GM21619 (cell line): ENCODE measurements at regions not wholly inside any gene's neighbourhood (a gene's known extent, or its start where the extent isn't known, plus 50 kb on each side); places are given as distances from the start of the nearest gene placed in this dataset.

Experiments used
- ATAC-seq: cut with Tn5 transposase; IDR thresholded peaks from one replicate; pipeline ENCODE4 v1.9.1; 2021; ENCODE audit not compliant: unreplicated experiment

GRCh38 chr4:141395919-141396318, 175.2 kb downstream of the ZNF330 start:
- ATAC-seq, result no peak

GRCh38 chr4:141402712-141403111, 182.0 kb downstream of the ZNF330 start:
- no peak for ATAC-seq

- ATAC-seq, result no peak
These were observed 183.1 kb downstream of the ZNF330 start for GRCh38 chr4:141403782-141404181.

GRCh38 chr4:141406237-141406636, 185.5 kb downstream of the ZNF330 start:
- no peak for ATAC-seq

GRCh38 chr4:141409556-141409955, 188.9 kb downstream of the ZNF330 start:
- no peak for ATAC-seq

- ATAC-seq, result no peak
These were observed 190.1 kb downstream of the ZNF330 start for GRCh38 chr4:141410839-141411238.

- no peak for ATAC-seq
These were observed 191.2 kb downstream of the ZNF330 start for GRCh38 chr4:141411936-141412335.

- no peak for ATAC-seq
These were observed 192.7 kb downstream of the ZNF330 start for GRCh38 chr4:141413366-141413765.

- ATAC-seq, result no peak
These were observed 195.0 kb downstream of the ZNF330 start for GRCh38 chr4:141415651-141416050.

GRCh38 chr4:141416219-141416618, 195.5 kb downstream of the ZNF330 start:
- ATAC-seq, result no peak

GRCh38 chr4:141416677-141417363, 196.1 kb downstream of the ZNF330 start:
- ATAC-seq, result no peak

- no peak for ATAC-seq
These were observed 196.7 kb downstream of the ZNF330 start for GRCh38 chr4:141417387-141417786.

GRCh38 chr4:141425124-141425523, 204.4 kb downstream of the ZNF330 start:
- ATAC-seq, result no peak

GRCh38 chr4:141427726-141428296, 207.1 kb downstream of the ZNF330 start:
- ATAC-seq, result no peak

GRCh38 chr4:141429933-141430332, 206.4 kb upstream of the IL15 start:
- no peak for ATAC-seq

- ATAC-seq, result no peak
These were observed 205.7 kb upstream of the IL15 start for GRCh38 chr4:141430686-141431085.

GRCh38 chr4:141432000-141432712, 204.2 kb upstream of the IL15 start:
- no peak for ATAC-seq

- ATAC-seq, result no peak
These were observed 200.7 kb upstream of the IL15 start for GRCh38 chr4:141435446-141436225.

GRCh38 chr4:141439223-141439622, 197.2 kb upstream of the IL15 start:
- ATAC-seq, result no peak

- ATAC-seq, result no peak
These were observed 188.6 kb upstream of the IL15 start for GRCh38 chr4:141447761-141448160.

- ATAC-seq, result no peak
These were observed 187.9 kb upstream of the IL15 start for GRCh38 chr4:141448490-141448889.

- no peak for ATAC-seq
These were observed 186.5 kb upstream of the IL15 start for GRCh38 chr4:141449927-141450326.
